ENCODE measurements at regions not wholly inside any gene's neighbourhood (a gene's known extent, or its start where the extent isn't known, plus 50 kb on each side); places are given as distances from the start of the nearest gene placed in this dataset.

DNA sequence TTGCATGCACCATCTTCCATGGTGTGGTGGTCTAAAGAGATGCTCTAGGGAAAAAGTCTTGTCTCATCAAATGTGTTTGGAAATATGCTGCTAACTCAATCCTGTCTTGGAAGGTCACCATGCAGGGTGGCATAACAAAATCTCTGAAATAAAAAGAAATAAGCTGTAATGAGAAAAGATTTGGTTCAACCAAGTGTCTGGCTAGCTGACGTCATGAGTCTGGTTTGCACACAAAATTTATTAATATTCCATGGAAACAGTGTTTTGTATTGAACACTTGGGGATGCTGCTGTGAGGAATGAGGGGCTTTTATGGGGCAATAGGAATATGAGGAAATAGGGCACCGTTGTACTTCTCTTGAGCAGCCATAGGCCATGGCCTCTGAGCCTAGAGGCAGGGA, 575.7 kb upstream of the CDH5 start:
- no peak overlapping the region for H3K27ac ChIP-seq (ENCODE audit: low read depth, low read length)
- H3K14ac ChIP-seq (ENCODE audit: insufficient read length), result no peak overlapping the region
- no peaks in the 10 kb centered on the region for H3K36me3 ChIP-seq (ENCODE audit: control insufficient read depth in 2 of 4, insufficient read depth in 4 of 4, low read length in 3 of 4)
- H3K9me3 ChIP-seq (ENCODE audit: insufficient read depth in 2 of 2, low read depth in 1 of 2, low read length in 1 of 2), result no peaks in the 10 kb centered on the region
- H3K79me2 ChIP-seq (ENCODE audit: control insufficient read depth in 1 of 2, insufficient read depth in 2 of 2, low read length in 2 of 2), result no peaks in the 10 kb centered on the region
- no peak overlapping the region for H3K56ac ChIP-seq (replicated peaks; ENCODE audit: insufficient read length, low read depth, low read length)
- H4K5ac ChIP-seq (ENCODE audit: insufficient read length, low read depth, low read length), result no peak overlapping the region
- H3K9ac ChIP-seq (replicated peaks in 1 of 4; ENCODE audit: extremely low read depth in 1 of 4, low read depth in 3 of 4, low read length in 3 of 4), result no peak overlapping the region
- H3K79me1 ChIP-seq (ENCODE audit: low read depth, low read length), result no peaks in the 10 kb centered on the region
- H3K4ac ChIP-seq (replicated peaks; ENCODE audit: insufficient read length, low read depth, low read length), result no peak overlapping the region
- no peak overlapping the region for H2AK5ac ChIP-seq (ENCODE audit: low read depth, low read length)
- 86% methylated on average over 2 of the region's 2 CpGs; no CpG with 5 or more reads in 1 of the 2 experiments for WGBS, 2 experiments (ENCODE audit: extremely low coverage in 1 of 2, insufficient coverage in 1 of 2, insufficient read length in 1 of 2, insufficient replicate concordance in 2 of 2, low coverage in 1 of 2, low lambda C conversion rate in 2 of 2, missing lambda C conversion rate in 1 of 2)
- no peak overlapping the region for H2BK5ac ChIP-seq (ENCODE audit: low read depth, low read length)
- H3K27me3 ChIP-seq (replicated peaks in 1 of 4; ENCODE audit: control insufficient read depth in 3 of 4, extremely low read depth in 1 of 4, insufficient read depth in 3 of 4, low read length in 3 of 4), result no peaks in the 10 kb centered on the region
- H3K18ac ChIP-seq (ENCODE audit: extremely low read depth, low read length), result no peak overlapping the region
- H3K4me2 ChIP-seq (ENCODE audit: insufficient read depth in 1 of 2, low read depth in 2 of 2, low read length in 2 of 2), result no peak overlapping the region
- no peaks in the 10 kb centered on the region for H3K4me1 ChIP-seq (replicated peaks in 1 of 4; ENCODE audit: control insufficient read depth in 3 of 4, insufficient read depth in 4 of 4, low read length in 3 of 4)
- no peak for DNase-seq (ENCODE audit: low read depth in 1 of 2, low spot score in 2 of 2)
- H2BK20ac ChIP-seq (ENCODE audit: low read length), result no peak overlapping the region
- no peak overlapping the region for H3K4me3 ChIP-seq (ENCODE audit: extremely low read depth in 1 of 4, insufficient read depth in 2 of 4, low read depth in 3 of 4, low read length in 4 of 4)
- H4K20me1 ChIP-seq (replicated peaks in 1 of 2; ENCODE audit: control insufficient read depth in 1 of 2, insufficient read depth in 2 of 2, low read length in 2 of 2), result no peaks in the 10 kb centered on the region
- no peak overlapping the region for H4K91ac ChIP-seq (replicated peaks; ENCODE audit: insufficient read length, low read length)
- H4K8ac ChIP-seq (ENCODE audit: extremely low read depth, insufficient read depth, low read length), result no peak overlapping the region
- no peak overlapping the region for H2BK15ac ChIP-seq (ENCODE audit: low read length)
- no peaks in the 10 kb centered on the region for H3K23me2 ChIP-seq (ENCODE audit: low read depth, low read length)
- no peak overlapping the region for H3K23ac ChIP-seq (ENCODE audit: insufficient read length)
- H2BK12ac ChIP-seq (ENCODE audit: low read depth, low read length), result no peak overlapping the region
- CTCF ChIA-PET (ENCODE audit: partially characterized antibody), result interaction anchor here (0.9 to 1.2 kb wide), 2 partner anchors 11 to 302 kb away, joined by 3 read pairs; no protein-coding TSS in a partner anchor
- H2BK120ac ChIP-seq (replicated peaks; ENCODE audit: low read depth, low read length), result no peak overlapping the region
- FAIRE-seq, result no peak
- TF ChIP-seq YY1 (IDR thresholded peaks at IDR 0.05; ENCODE audit: low read depth, low read length) (no peak), ASH2L (IDR thresholded peaks at IDR 0.05; ENCODE audit: low read length) (no peak), TAF1 (IDR thresholded peaks at IDR 0.05; ENCODE audit: low read depth, low read length) (no peak), BACH1 (IDR thresholded peaks at IDR 0.05; ENCODE audit: low read length) (no peak), RXRA (IDR thresholded peaks at IDR 0.05; ENCODE audit: insufficient read depth, low read depth, low read length) (no peak), GABPA (IDR thresholded peaks at IDR 0.05; ENCODE audit: borderline replicate concordance, insufficient read depth, low read length) (no peak), FOSL1 (IDR thresholded peaks at IDR 0.05; ENCODE audit: insufficient read depth, low read depth, low read length) (no peak)
- TF ChIP-seq, protein P1, sequence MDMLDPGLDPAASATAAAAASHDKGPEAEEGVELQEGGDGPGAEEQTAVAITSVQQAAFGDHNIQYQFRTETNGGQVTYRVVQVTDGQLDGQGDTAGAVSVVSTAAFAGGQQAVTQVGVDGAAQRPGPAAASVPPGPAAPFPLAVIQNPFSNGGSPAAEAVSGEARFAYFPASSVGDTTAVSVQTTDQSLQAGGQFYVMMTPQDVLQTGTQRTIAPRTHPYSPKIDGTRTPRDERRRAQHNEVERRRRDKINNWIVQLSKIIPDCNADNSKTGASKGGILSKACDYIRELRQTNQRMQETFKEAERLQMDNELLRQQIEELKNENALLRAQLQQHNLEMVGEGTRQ (IDR thresholded peaks at IDR 0.05; ENCODE audit: low read length), result no peak
- POLR2A ChIA-PET (ENCODE audit: partially characterized antibody), result interaction anchor here (0.7 kb wide), 1 partner anchor 174 kb away, joined by 3 read pairs; no protein-coding TSS in a partner anchor
- H2AFZ ChIP-seq (ENCODE audit: low read length), result no peak overlapping the region

Measured in H1 (cell line).